ENCODE measurements at regions not wholly inside any gene's neighbourhood (a gene's known extent, or its start where the extent isn't known, plus 50 kb on each side); places are given as distances from the start of the nearest gene placed in this dataset.

DNA sequence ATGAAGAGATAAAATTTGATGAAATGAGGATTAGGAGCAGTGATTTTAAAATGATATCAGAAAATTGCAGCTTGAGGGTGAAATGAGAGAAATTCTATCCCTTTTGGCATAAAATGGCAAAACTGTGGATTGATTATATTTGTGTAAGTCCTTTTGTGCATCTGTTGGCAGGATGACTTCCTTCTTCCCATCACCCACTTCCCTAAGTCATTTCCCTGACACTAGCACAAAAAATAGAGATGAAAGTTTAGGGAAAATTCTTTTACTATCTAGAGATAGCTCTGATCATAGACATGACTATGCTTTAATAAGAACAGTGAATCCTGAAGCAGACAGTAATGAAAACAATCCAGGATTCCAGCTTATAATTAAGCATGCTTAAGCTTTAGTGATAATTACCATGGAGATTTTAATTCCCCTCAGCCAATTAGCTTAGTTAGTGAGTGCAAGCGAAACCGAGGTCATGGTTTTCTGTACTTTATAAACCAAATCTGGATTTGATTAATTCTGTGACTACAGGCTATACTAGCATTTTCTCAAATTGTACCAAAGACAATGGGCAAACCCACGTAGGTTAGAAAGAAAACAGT is 163.6 kb upstream of the TARS1 start:
- intact Hi-C loops (cut with DNase I), result no loop called here
- no peak overlapping the region for H3K4me3 ChIP-seq
- H3K27me3 ChIP-seq, result no peaks in the 10 kb centered on the region
- DNase-seq (no peak), ATAC-seq (no peak)
- H3K4me1 ChIP-seq, result peaks cover 0 to 7% of the 10 kb centered on the region in 2 donors
- TF ChIP-seq, protein P1, sequence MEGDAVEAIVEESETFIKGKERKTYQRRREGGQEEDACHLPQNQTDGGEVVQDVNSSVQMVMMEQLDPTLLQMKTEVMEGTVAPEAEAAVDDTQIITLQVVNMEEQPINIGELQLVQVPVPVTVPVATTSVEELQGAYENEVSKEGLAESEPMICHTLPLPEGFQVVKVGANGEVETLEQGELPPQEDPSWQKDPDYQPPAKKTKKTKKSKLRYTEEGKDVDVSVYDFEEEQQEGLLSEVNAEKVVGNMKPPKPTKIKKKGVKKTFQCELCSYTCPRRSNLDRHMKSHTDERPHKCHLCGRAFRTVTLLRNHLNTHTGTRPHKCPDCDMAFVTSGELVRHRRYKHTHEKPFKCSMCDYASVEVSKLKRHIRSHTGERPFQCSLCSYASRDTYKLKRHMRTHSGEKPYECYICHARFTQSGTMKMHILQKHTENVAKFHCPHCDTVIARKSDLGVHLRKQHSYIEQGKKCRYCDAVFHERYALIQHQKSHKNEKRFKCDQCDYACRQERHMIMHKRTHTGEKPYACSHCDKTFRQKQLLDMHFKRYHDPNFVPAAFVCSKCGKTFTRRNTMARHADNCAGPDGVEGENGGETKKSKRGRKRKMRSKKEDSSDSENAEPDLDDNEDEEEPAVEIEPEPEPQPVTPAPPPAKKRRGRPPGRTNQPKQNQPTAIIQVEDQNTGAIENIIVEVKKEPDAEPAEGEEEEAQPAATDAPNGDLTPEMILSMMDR (IDR thresholded peaks at IDR 0.05), result no peak
- H3K36me3 ChIP-seq, result no peaks in the 10 kb centered on the region
- H3K9me3 ChIP-seq, result no peaks in the 10 kb centered on the region
- H3K27ac ChIP-seq, result no peak overlapping the region

DNA sequence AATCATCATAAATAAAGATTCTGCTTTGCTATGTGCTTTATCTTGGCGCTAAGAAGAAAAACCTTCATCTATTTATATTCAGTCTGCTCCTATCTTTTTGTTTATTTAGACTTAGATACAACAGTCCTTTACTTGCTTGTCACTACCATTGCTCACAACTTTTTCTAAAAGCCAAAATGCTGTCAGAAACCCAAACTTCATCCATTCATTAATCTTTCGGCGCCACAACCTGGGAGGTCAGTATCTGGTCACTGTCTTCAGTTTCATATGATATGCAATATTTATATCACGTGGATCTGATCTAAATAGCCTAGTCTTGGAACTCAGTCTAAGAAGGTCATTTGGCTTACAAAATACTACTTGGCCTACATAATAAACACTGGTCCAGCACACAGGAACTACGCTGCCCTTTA is 159.3 kb upstream of the TARS1 start:
- ATAC-seq (no peak), DNase-seq (no peak)
- no peaks in the 10 kb centered on the region for H3K9me3 ChIP-seq
- no peak overlapping the region for H3K4me3 ChIP-seq
- H3K27ac ChIP-seq, result no peak overlapping the region
- peaks cover 0 to 2% of the 10 kb centered on the region in 2 donors for H3K4me1 ChIP-seq
- TF ChIP-seq, protein P1 (IDR thresholded peaks at IDR 0.05), result no peak
- no peaks in the 10 kb centered on the region for H3K36me3 ChIP-seq
- intact Hi-C loops (cut with DNase I), result no loop called here
- no peaks in the 10 kb centered on the region for H3K27me3 ChIP-seq

DNA sequence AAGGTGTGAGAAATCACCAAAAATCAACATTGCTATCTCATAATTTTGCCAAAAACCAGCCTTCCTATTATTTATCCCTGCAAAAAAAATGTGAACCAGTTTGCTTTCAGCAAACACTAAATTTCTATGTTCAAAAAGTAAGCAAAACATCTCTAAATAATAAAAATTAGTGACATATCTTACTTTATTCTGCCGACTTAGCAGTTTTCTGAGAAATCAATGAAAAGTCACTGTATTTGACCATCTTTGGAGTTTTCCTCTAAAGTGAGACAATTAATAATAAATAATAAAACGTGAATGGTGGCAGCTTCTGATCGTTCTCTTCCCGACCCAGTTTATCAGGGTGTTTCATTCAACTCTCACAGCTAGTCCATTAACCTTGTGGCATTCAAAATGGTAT is 158.6 kb upstream of the TARS1 start:
- Histone ChIP-seq H3K4me3 (no peak overlapping the region), H3K27ac (no peak overlapping the region), H3K4me1 (peaks cover 0 to 2% of the 10 kb centered on the region in 2 donors), H3K36me3 (no peaks in the 10 kb centered on the region), H3K27me3 (no peaks in the 10 kb centered on the region), H3K9me3 (no peaks in the 10 kb centered on the region)
- TF ChIP-seq, protein P1 (IDR thresholded peaks at IDR 0.05), result no peak
- ATAC-seq (no peak), DNase-seq (no peak)
- intact Hi-C loops (cut with DNase I), result no loop called here

DNA sequence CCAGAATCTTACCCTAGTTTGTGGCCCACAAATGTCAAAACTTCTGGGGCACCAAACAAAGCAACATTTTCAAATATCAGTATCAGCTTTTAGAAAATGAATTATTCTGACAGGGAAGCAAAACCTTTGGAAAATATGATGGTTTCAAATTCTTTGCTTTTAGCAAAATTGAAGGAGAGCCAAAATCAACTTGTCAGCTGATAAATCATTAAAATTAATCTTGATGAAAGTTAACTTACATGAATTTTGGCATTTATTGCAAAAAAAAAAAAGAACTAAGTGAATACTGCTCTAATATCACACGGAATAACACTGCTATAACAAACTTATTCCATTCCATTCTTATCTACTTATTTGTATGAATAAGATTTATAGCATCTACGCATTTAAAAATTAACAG is 158.1 kb upstream of the TARS1 start:
- Histone ChIP-seq H3K9me3 (no peaks in the 10 kb centered on the region), H3K27ac (no peak overlapping the region), H3K4me1 (no peaks in the 10 kb centered on the region), H3K27me3 (no peaks in the 10 kb centered on the region), H3K36me3 (no peaks in the 10 kb centered on the region), H3K4me3 (no peak overlapping the region)
- TF ChIP-seq, protein P1 (IDR thresholded peaks at IDR 0.05), result no peak
- ATAC-seq (no peak), DNase-seq (no peak)
- intact Hi-C loops (cut with DNase I), result no loop called here

DNA sequence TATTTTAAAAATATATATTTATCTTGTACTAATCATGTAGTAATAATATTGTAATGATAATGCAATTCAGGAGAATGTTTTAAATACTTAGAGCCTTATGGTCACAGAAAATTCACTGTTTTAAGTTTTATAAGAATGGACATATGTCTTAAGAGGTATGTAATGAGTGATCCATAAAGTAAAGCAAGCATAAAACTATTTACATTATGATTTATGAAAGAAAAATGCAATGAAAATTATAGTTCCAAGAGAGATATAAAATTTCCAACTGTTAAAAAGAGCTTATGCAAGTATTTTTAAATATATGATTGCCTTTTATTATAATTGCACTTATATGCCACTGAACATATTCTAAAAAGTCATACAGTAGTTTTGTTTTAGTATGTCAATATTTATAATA is 157.5 kb upstream of the TARS1 start:
- Histone ChIP-seq H3K9me3 (no peaks in the 10 kb centered on the region), H3K4me3 (no peak overlapping the region), H3K36me3 (no peaks in the 10 kb centered on the region), H3K4me1 (no peaks in the 10 kb centered on the region), H3K27ac (no peak overlapping the region), H3K27me3 (no peaks in the 10 kb centered on the region)
- intact Hi-C loops (cut with DNase I), result no loop called here
- DNase-seq (no peak), ATAC-seq (no peak)
- TF ChIP-seq, protein P1 (IDR thresholded peaks at IDR 0.05), result no peak
